CD14-positive monocyte (primary cell): ENCODE measurements at regions not wholly inside any gene's neighbourhood (a gene's known extent, or its start where the extent isn't known, plus 50 kb on each side); places are given as distances from the start of the nearest gene placed in this dataset.

Source experiments
- DNase-seq, 3 donors: peaks; one replicate each; pipeline ENCODE4 v3.0.0-alpha.2; 2011 to 2022
- H2AFZ ChIP-seq: 2 replicates; pipeline ENCODE4 v1.6.0; 2012; ENCODE audit warnings: mild to moderate bottlenecking, low read depth, low read length, inconsistent platforms; ENCODE audit not compliant: insufficient read depth, poor library complexity, severe bottlenecking
- H3K27ac ChIP-seq, 2 donors: 1 replicate in 1 of 2; 2 replicates in 1 of 2; pipeline ENCODE4 v1.5.1; 2012 to 2013; ENCODE audit warnings: low read length in 2 of 2, control low read depth in 1 of 2, inconsistent platforms in 1 of 2, low read depth in 1 of 2, mild to moderate bottlenecking in 1 of 2
- H3K27me3 ChIP-seq, 2 donors: one replicate each; pipeline versions ENCODE4 v1.6.0 to v1.6.1; 2011 to 2013; ENCODE audit warnings: low read length in 2 of 2; ENCODE audit not compliant: control insufficient read depth in 2 of 2, insufficient read depth in 2 of 2
- H3K36me3 ChIP-seq, 2 donors: replicated peaks in 1 of 2; 1 replicate in 1 of 2; 2 replicates in 1 of 2; pipeline versions ENCODE4 v1.5.1 to v1.6.1; 2012 to 2013; ENCODE audit warnings: low read length in 2 of 2, control low read depth in 1 of 2, inconsistent platforms in 1 of 2, mild to moderate bottlenecking in 1 of 2; ENCODE audit not compliant: insufficient read depth in 2 of 2, control insufficient read depth in 1 of 2
- H3K4me1 ChIP-seq, 2 donors: 1 replicate in 1 of 2; 2 replicates in 1 of 2; pipeline versions ENCODE4 v1.5.1 to v1.6.1; 2012 to 2013; ENCODE audit warnings: low read length in 2 of 2, control low read depth in 1 of 2, inconsistent platforms in 1 of 2, mild to moderate bottlenecking in 1 of 2, moderate library complexity in 1 of 2; ENCODE audit not compliant: insufficient read depth in 2 of 2, control insufficient read depth in 1 of 2
- H3K4me2 ChIP-seq: replicated peaks from 2 replicates; pipeline ENCODE3; 2012; ENCODE audit warnings: low read length, moderate library complexity, mild to moderate bottlenecking; ENCODE audit not compliant: poor library complexity, severe bottlenecking; ENCODE audit errors: extremely low read depth
- H3K4me3 ChIP-seq, 3 experiments: fragments of 200-600 bp in 1 of 3; sonication (generic) in 1 of 3; replicated peaks in 1 of 3; 1 replicate in 2 of 3; 2 replicates in 1 of 3; pipeline ENCODE4 v1.5.1; 2011 to 2013; ENCODE audit warnings: low read length in 3 of 3, mild to moderate bottlenecking in 3 of 3, control low read depth in 2 of 3, low read depth in 2 of 3, inconsistent platforms in 1 of 3, moderate library complexity in 1 of 3
- H3K79me2 ChIP-seq: 2 replicates; pipeline ENCODE4 v1.6.0; 2012; ENCODE audit warnings: mild to moderate bottlenecking, control low read depth, inconsistent platforms, low read length, moderate library complexity; ENCODE audit not compliant: insufficient read depth
- H3K9ac ChIP-seq: 2 replicates; pipeline ENCODE4 v1.6.0; 2017; ENCODE audit warnings: low read length, mild to moderate bottlenecking; ENCODE audit not compliant: insufficient read depth, poor library complexity, severe bottlenecking
- H3K9me3 ChIP-seq, 2 donors: replicated peaks in 1 of 2; 1 replicate in 1 of 2; 2 replicates in 1 of 2; pipeline versions ENCODE4 v1.5.1 to v1.6.1; 2012 to 2013; ENCODE audit warnings: low read length in 2 of 2, control low read depth in 1 of 2; ENCODE audit not compliant: control insufficient read depth in 1 of 2, insufficient read depth in 1 of 2
- H4K20me1 ChIP-seq: 2 replicates; pipeline ENCODE4 v1.6.0; 2012; ENCODE audit warnings: mild to moderate bottlenecking, low read length, control low read depth, moderate library complexity; ENCODE audit not compliant: insufficient read depth
- H3K27ac Mint-ChIP-seq, 7 donors: one replicate each; pipeline ENCODE4 v1.8.0; 2020; ENCODE audit warnings: mild to moderate bottlenecking in 7 of 7, mixed read lengths in 7 of 7, moderate library complexity in 6 of 7, inconsistent platforms in 2 of 7
- H3K27me3 Mint-ChIP-seq, 3 donors: one replicate each; pipeline ENCODE4 v1.8.0; 2021 to 2022; ENCODE audit warnings: low read depth in 3 of 3, mild to moderate bottlenecking in 3 of 3, mixed read lengths in 3 of 3, moderate library complexity in 3 of 3, inconsistent platforms in 1 of 3
- H3K36me3 Mint-ChIP-seq, 2 donors: one replicate each; pipeline ENCODE4 v1.8.0; 2020; ENCODE audit warnings: mixed read lengths in 2 of 2, inconsistent platforms in 1 of 2, mild to moderate bottlenecking in 1 of 2
- H3K4me1 Mint-ChIP-seq: one replicate; pipeline ENCODE4 v1.8.0; 2020; ENCODE audit warnings: mild to moderate bottlenecking, mixed read lengths
- H3K4me3 Mint-ChIP-seq, 2 donors: one replicate each; pipeline ENCODE4 v1.8.0; 2020; ENCODE audit warnings: mild to moderate bottlenecking in 2 of 2, mixed read lengths in 2 of 2, moderate library complexity in 1 of 2
- H3K9me3 Mint-ChIP-seq, 7 donors: one replicate each; pipeline ENCODE4 v1.8.0; 2020 to 2022; ENCODE audit warnings: mixed read lengths in 7 of 7, mild to moderate bottlenecking in 6 of 7, moderate library complexity in 6 of 7, inconsistent platforms in 2 of 7
- CTCF ChIP-seq: fragments of 200-600 bp; IDR thresholded peaks from one replicate; pipeline ENCODE4 v1.8.0; 2022; ENCODE audit warnings: antibody characterized with exemption, mild to moderate bottlenecking
- WGBS: methylation state at CpG from one replicate; pipeline ENCODE4 v1.1.5; 2013; ENCODE audit warnings: missing lambda C conversion rate; ENCODE audit not compliant: insufficient coverage; 5-methylcytosine and 5-hydroxymethylcytosine counted together
- intact Hi-C, 2 donors: fragments of 100-400 bp; cut with micrococcal nuclease; formaldehyde crosslinking; loops; one replicate each; pipeline versions ENCODE4 v1.15.0 to v1.15.1; 2023

GRCh38 chr2:163987175-163987940 is 251.6 kb upstream of the FIGN start:
- intact Hi-C loops: no loop called here
- H3K4me3 Mint-ChIP-seq: no peak overlapping the region
- Histone ChIP-seq H3K9ac (no peak overlapping the region), H3K4me3 (no peak overlapping the region), H2AFZ (no peak overlapping the region), H4K20me1 (no peaks in the 10 kb centered on the region), H3K9me3 (no peaks in the 10 kb centered on the region), H3K79me2 (no peaks in the 10 kb centered on the region), H3K27me3 (no peaks in the 10 kb centered on the region), H3K36me3 (no peaks in the 10 kb centered on the region), H3K4me1 (no peaks in the 10 kb centered on the region), H3K27ac (no peak overlapping the region), H3K4me2 (no peak overlapping the region)
- no peak overlapping the region for H3K27ac Mint-ChIP-seq
- peaks cover 0 to 1% (median 0%) of the 10 kb centered on the region in 7 donors for H3K9me3 Mint-ChIP-seq
- no peaks in the 10 kb centered on the region for H3K4me1 Mint-ChIP-seq
- no peak for TF ChIP-seq CTCF
- no peak for DNase-seq
- WGBS: 86% methylated on average over 1 of the region's 6 CpGs
- no peaks in the 10 kb centered on the region for H3K27me3 Mint-ChIP-seq
- no peaks in the 10 kb centered on the region for H3K36me3 Mint-ChIP-seq

- Mint-ChIP-seq H3K27ac (no peak overlapping the region), H3K9me3 (peaks cover 0 to 2% (median 0%) of the 10 kb centered on the region in 7 donors), H3K36me3 (no peaks in the 10 kb centered on the region), H3K4me1 (no peaks in the 10 kb centered on the region), H3K27me3 (no peaks in the 10 kb centered on the region), H3K4me3 (no peak overlapping the region)
- H3K9me3 ChIP-seq: no peaks in the 10 kb centered on the region
- intact Hi-C loops: no loop called here
- H3K27ac ChIP-seq: no peak overlapping the region
- no peaks in the 10 kb centered on the region for H3K4me1 ChIP-seq
- no peak overlapping the region for H3K4me3 ChIP-seq
- no peak overlapping the region for H2AFZ ChIP-seq
- H3K27me3 ChIP-seq: no peaks in the 10 kb centered on the region
- H3K79me2 ChIP-seq: no peaks in the 10 kb centered on the region
- no CpG with 5 or more reads among the region's 4 CpGs for WGBS
- H3K9ac ChIP-seq: no peak overlapping the region
- TF ChIP-seq CTCF: no peak
- DNase-seq: no peak
- H3K4me2 ChIP-seq: no peak overlapping the region
- no peaks in the 10 kb centered on the region for H3K36me3 ChIP-seq
- no peaks in the 10 kb centered on the region for H4K20me1 ChIP-seq
These were observed 249.2 kb upstream of the FIGN start for GRCh38 chr2:163984986-163985385.
